ENCODE measurements at regions not wholly inside any gene's neighbourhood (a gene's known extent, or its start where the extent isn't known, plus 50 kb on each side); places are given as distances from the start of the nearest gene placed in this dataset.

- Histone ChIP-seq H2AFZ (ENCODE audit: low read length) (no peak overlapping the region), H3F3A (ENCODE audit: insufficient read depth, low read length) (no peaks in the 10 kb centered on the region), H3K9me2 (replicated peaks; ENCODE audit: insufficient read depth, low read length) (no peaks in the 10 kb centered on the region), H3K36me3 (replicated peaks; ENCODE audit: insufficient read depth, low read length) (no peaks in the 10 kb centered on the region), H3K4me3 (ENCODE audit: low read length) (no peak overlapping the region), H3K4me2 (ENCODE audit: low read depth, low read length) (no peak overlapping the region), H4K20me1 (ENCODE audit: insufficient read depth, low read length) (no peaks in the 10 kb centered on the region), H3K9ac (ENCODE audit: low read length) (no peak overlapping the region), H3K9me3 (replicated peaks; ENCODE audit: insufficient read depth, low read length) (no peaks in the 10 kb centered on the region), H3K27ac (ENCODE audit: low read length) (no peak overlapping the region), H3K79me2 (ENCODE audit: low read length) (no peaks in the 10 kb centered on the region), H3K4me1 (ENCODE audit: low read length) (no peaks in the 10 kb centered on the region), H3K27me3 (replicated peaks; ENCODE audit: insufficient read depth, low read length) (no peaks in the 10 kb centered on the region)
- no peak for DNase-seq
- TF ChIP-seq CTCF (IDR thresholded peaks at IDR 0.05; ENCODE audit: low read length) (no peak), EZH2 (optimal IDR thresholded peaks at IDR 0.05; ENCODE audit: low read depth, low read length) (no peak), EZH2phosphoT487 (IDR thresholded peaks at IDR 0.05; ENCODE audit: low read length) (no peak)
Measured at GRCh38 chr5:116976767-116977166, 402.1 kb upstream of the SEMA6A start.

GRCh38 chr5:116971131-116971530 lies 396.5 kb upstream of the SEMA6A start:
- no peaks in the 10 kb centered on the region for H3K36me3 ChIP-seq (replicated peaks; ENCODE audit: insufficient read depth, low read length)

GRCh38 chr5:116970318-116970717 lies 395.7 kb upstream of the SEMA6A start:
- Histone ChIP-seq H3F3A (ENCODE audit: insufficient read depth, low read length) (no peaks in the 10 kb centered on the region), H3K36me3 (replicated peaks; ENCODE audit: insufficient read depth, low read length) (no peaks in the 10 kb centered on the region), H3K4me1 (ENCODE audit: low read length) (no peaks in the 10 kb centered on the region), H3K9me3 (replicated peaks; ENCODE audit: insufficient read depth, low read length) (no peaks in the 10 kb centered on the region), H3K79me2 (ENCODE audit: low read length) (no peaks in the 10 kb centered on the region), H2AFZ (ENCODE audit: low read length) (no peak overlapping the region), H3K4me2 (ENCODE audit: low read depth, low read length) (no peak overlapping the region), H3K4me3 (ENCODE audit: low read length) (no peak overlapping the region), H3K9me2 (replicated peaks; ENCODE audit: insufficient read depth, low read length) (no peaks in the 10 kb centered on the region), H3K9ac (ENCODE audit: low read length) (no peak overlapping the region), H4K20me1 (ENCODE audit: insufficient read depth, low read length) (no peaks in the 10 kb centered on the region), H3K27ac (ENCODE audit: low read length) (no peak overlapping the region), H3K27me3 (replicated peaks; ENCODE audit: insufficient read depth, low read length) (no peaks in the 10 kb centered on the region)
- no peak for TF ChIP-seq CTCF (IDR thresholded peaks at IDR 0.05; ENCODE audit: low read length)
- DNase-seq: no peak

More at GRCh38 chr5:116971131-116971530, 396.5 kb upstream of the SEMA6A start:
- Histone ChIP-seq H3K27ac (ENCODE audit: low read length) (no peak overlapping the region), H3K9ac (ENCODE audit: low read length) (no peak overlapping the region), H3K9me2 (replicated peaks; ENCODE audit: insufficient read depth, low read length) (no peaks in the 10 kb centered on the region), H3K27me3 (replicated peaks; ENCODE audit: insufficient read depth, low read length) (no peaks in the 10 kb centered on the region), H3F3A (ENCODE audit: insufficient read depth, low read length) (no peaks in the 10 kb centered on the region), H3K79me2 (ENCODE audit: low read length) (no peaks in the 10 kb centered on the region), H4K20me1 (ENCODE audit: insufficient read depth, low read length) (no peaks in the 10 kb centered on the region), H3K4me2 (ENCODE audit: low read depth, low read length) (no peak overlapping the region), H3K4me3 (ENCODE audit: low read length) (no peak overlapping the region), H3K9me3 (replicated peaks; ENCODE audit: insufficient read depth, low read length) (no peaks in the 10 kb centered on the region), H3K4me1 (ENCODE audit: low read length) (no peaks in the 10 kb centered on the region), H2AFZ (ENCODE audit: low read length) (no peak overlapping the region)
- DNase-seq: no peak
- no peak for TF ChIP-seq CTCF (IDR thresholded peaks at IDR 0.05; ENCODE audit: low read length)
- no peak for TF ChIP-seq EZH2 (optimal IDR thresholded peaks at IDR 0.05; ENCODE audit: low read depth, low read length)
- TF ChIP-seq EZH2phosphoT487 (IDR thresholded peaks at IDR 0.05; ENCODE audit: low read length): no peak
